Coronary artery (tissue), 2 donors: ENCODE measurements at regions not wholly inside any gene's neighbourhood (a gene's known extent, or its start where the extent isn't known, plus 50 kb on each side); places are given as distances from the start of the nearest gene placed in this dataset.
"Not testable (repeated sequence)": the region's sequence is repeated elsewhere in the genome, so short reads cannot be mapped to it uniquely, and the experiment has no call there.

Source experiments
- DNase-seq: peaks from one replicate; pipeline ENCODE4 v3.0.0-alpha.2; 2017; ENCODE audit warnings: low spot score
- H3K27ac ChIP-seq, 2 donors: fragments of 200-600 bp; sonication (generic); one replicate each; pipeline ENCODE4 v1.5.1; 2016 to 2019
- H3K4me3 ChIP-seq: fragments of 200-600 bp; sonication (generic); 2 replicates; pipeline ENCODE4 v1.5.1; 2016; ENCODE audit warnings: mild to moderate bottlenecking, moderate library complexity
- TF ChIP-seq, protein P1 (sequence below): fragments of 200-600 bp; sonication (generic); IDR thresholded peaks from one replicate; pipeline ENCODE4 v1.5.1; 2019; ENCODE audit warnings: antibody characterized with exemption

DNA sequence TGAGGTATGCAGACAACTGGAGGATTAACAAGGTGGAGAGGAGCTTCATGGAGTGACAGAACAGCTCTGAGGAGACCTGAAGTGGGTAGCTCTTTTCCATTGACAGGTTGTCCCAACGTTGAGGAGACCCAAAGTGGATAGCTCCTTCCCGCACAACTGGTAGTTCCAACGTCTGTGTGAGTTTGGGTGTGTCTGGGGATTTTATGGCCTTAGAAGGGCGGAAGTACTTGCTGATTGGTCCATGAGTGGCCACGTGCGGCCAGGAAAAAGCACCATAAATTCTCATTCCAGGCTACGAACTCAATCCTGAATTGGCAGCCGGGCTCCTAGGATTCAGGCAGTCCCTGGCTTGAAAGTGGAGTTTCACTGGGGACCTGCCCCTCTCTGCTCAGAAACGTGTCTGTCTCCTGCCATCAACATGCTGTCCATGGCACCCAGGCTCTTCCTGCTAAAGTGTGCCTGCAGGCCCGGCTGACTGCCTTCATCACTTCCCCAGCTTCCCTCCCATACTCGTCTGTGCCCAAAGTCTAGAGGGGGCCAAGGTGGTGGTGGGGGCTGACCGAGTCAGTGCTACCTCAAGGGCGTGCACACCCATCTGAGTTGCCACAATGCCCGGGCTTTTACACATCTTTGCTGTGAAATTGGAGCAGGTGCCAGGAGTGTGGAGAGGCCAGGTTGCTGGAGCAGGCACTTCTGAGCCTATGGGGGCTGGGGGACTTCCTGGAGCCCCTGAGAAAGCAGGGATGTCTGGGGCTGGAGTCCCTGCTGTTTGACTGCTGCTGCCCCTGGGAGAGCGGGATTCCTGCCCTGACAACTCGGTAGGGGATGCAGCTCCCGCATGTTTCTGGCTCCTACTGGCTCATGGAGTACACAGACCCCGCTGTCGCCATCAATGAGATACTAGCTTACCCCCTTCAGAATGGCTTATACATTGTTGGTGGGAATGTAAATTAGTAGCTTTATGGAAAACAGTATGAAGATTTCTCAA is 2034.6 kb upstream of the ACO1 start:
- no peak overlapping the region for H3K27ac ChIP-seq
- TF ChIP-seq, protein P1, sequence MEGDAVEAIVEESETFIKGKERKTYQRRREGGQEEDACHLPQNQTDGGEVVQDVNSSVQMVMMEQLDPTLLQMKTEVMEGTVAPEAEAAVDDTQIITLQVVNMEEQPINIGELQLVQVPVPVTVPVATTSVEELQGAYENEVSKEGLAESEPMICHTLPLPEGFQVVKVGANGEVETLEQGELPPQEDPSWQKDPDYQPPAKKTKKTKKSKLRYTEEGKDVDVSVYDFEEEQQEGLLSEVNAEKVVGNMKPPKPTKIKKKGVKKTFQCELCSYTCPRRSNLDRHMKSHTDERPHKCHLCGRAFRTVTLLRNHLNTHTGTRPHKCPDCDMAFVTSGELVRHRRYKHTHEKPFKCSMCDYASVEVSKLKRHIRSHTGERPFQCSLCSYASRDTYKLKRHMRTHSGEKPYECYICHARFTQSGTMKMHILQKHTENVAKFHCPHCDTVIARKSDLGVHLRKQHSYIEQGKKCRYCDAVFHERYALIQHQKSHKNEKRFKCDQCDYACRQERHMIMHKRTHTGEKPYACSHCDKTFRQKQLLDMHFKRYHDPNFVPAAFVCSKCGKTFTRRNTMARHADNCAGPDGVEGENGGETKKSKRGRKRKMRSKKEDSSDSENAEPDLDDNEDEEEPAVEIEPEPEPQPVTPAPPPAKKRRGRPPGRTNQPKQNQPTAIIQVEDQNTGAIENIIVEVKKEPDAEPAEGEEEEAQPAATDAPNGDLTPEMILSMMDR: no peak
- DNase-seq: no peak
- H3K4me3 ChIP-seq: no peak overlapping the region

DNA sequence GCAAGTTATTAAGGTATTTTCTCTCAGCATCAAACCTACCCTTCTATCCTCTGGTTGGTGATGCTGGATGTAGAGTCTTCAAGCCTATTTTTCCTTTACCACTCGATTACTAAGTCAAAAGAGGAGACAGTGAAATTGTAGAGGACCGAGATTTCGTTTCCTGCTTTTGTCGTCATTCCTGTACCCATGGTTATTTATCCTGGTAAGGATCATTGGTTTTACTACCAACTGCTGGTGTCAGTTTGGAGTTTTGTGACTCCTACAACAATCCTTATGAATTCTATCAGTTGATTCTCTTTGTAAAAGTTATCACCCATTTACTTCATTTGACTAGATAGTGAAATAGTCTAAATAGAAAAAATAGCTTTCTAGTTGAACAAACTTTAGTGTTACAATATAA is 2028.2 kb upstream of the ACO1 start:
- Histone ChIP-seq H3K4me3 (no peak overlapping the region), H3K27ac (no peak overlapping the region)
- TF ChIP-seq, protein P1: no peak
- no peak for DNase-seq

GRCh38 chr9:30362373-30362772 is 2022.1 kb upstream of the ACO1 start:
- TF ChIP-seq, protein P1: no peak
- H3K27ac ChIP-seq: no peak overlapping the region
- no peak overlapping the region for H3K4me3 ChIP-seq
- DNase-seq: no peak

GRCh38 chr9:30366140-30366539 is 2018.3 kb upstream of the ACO1 start:
- not testable (repeated sequence) for H3K4me3 ChIP-seq, H3K27ac ChIP-seq, DNase-seq

DNA sequence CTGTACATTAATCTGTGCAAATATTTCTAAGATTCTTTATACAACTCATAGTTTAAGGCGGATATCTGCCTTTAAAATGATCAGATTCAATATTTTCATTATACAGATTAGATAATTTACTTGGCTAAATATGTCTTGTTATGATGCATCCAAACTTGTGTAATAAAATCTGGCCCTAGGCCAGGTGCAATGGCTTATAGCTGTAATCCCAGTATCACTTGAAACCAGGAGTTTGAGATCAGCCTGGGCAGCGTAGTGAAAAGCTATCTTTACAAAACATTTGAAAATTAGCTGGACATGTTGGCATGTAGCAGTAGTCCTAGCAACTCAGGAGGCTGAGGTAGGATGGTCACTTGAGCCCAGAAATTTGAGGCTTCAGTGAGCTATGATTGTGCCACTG is 2002.2 kb upstream of the ACO1 start:
- TF ChIP-seq, protein P1: no peak

GRCh38 chr9:30410273-30410672 is 1974.2 kb upstream of the ACO1 start:
- Histone ChIP-seq H3K27ac (no peak overlapping the region), H3K4me3 (no peak overlapping the region)
- TF ChIP-seq, protein P1: no peak
- DNase-seq: no peak

More for the DNA sequence above, 2002.2 kb upstream of the ACO1 start:
- DNase-seq: no peak
- Histone ChIP-seq H3K4me3 (no peak overlapping the region), H3K27ac (no peak overlapping the region)

GRCh38 chr9:30411571-30411970 is 1972.9 kb upstream of the ACO1 start:
- DNase-seq: no peak
- H3K27ac ChIP-seq: no peak overlapping the region
- TF ChIP-seq, protein P1: no peak
- H3K4me3 ChIP-seq: no peak overlapping the region
